Uterus (tissue), 3 donors: ENCODE measurements at regions not wholly inside any gene's neighbourhood (a gene's known extent, or its start where the extent isn't known, plus 50 kb on each side); places are given as distances from the start of the nearest gene placed in this dataset.
"Not testable (repeated sequence)": the region's sequence is repeated elsewhere in the genome, so short reads cannot be mapped to it uniquely, and the experiment has no call there.

Experiments
- DNase-seq, 2 donors: peaks; one replicate each; pipeline ENCODE4 v3.0.0-alpha.2; 2019 to 2020
- H3K27ac ChIP-seq, 2 donors: fragments of 200-600 bp; sonication (generic); 1 replicate in 1 of 2; 2 replicates in 1 of 2; pipeline ENCODE4 v1.5.1; 2016 to 2018
- H3K27me3 ChIP-seq, 2 donors: fragments of 200-600 bp; sonication (generic); one replicate each; pipeline ENCODE4 v1.5.1; 2018 to 2019; ENCODE audit warnings: control low read depth in 1 of 2
- H3K36me3 ChIP-seq, 2 donors: fragments of 200-600 bp; sonication (generic); one replicate each; pipeline ENCODE4 v1.5.1; 2019; ENCODE audit warnings: control low read depth in 1 of 2
- H3K4me1 ChIP-seq, 2 donors: fragments of 200-600 bp; sonication (generic); one replicate each; pipeline ENCODE4 v1.5.1; 2018 to 2019; ENCODE audit warnings: control low read depth in 1 of 2
- H3K4me3 ChIP-seq, 2 donors: fragments of 200-600 bp; sonication (generic); 1 replicate in 1 of 2; 2 replicates in 1 of 2; pipeline ENCODE4 v1.5.1; 2018 to 2019; ENCODE audit warnings: mild to moderate bottlenecking in 1 of 2
- H3K9me3 ChIP-seq, 2 donors: fragments of 200-600 bp; sonication (generic); one replicate each; pipeline ENCODE4 v1.5.1; 2019; ENCODE audit warnings: control low read depth in 1 of 2
- CTCF ChIP-seq, 4 experiments: fragments of 200-600 bp in 2 of 4; fragments of 450-650 bp in 2 of 4; sonication (generic) in 2 of 4; IDR thresholded peaks; one replicate each; pipeline ENCODE4 v1.5.1; 2016 to 2019; ENCODE audit warnings: antibody characterized with exemption in 4 of 4, mild to moderate bottlenecking in 2 of 4, moderate library complexity in 1 of 4
- POLR2A ChIP-seq, 2 donors: fragments of 450-650 bp; IDR thresholded peaks; one replicate each; pipeline ENCODE4 v1.6.1; 2016; ENCODE audit warnings: antibody characterized with exemption in 2 of 2, mild to moderate bottlenecking in 1 of 2, moderate library complexity in 1 of 2
- intact Hi-C: fragments of 100-400 bp; cut with DNase I; formaldehyde crosslinking; loops from one replicate; pipeline ENCODE4 v1.15.1; 2023; ENCODE audit warnings: low total_unique reads
- donor health status: DM: yes; HTN: yes; CAD: no.

- Histone ChIP-seq H3K27me3 (no peaks in the 10 kb centered on the region), H3K27ac (no peak overlapping the region), H3K36me3 (no peaks in the 10 kb centered on the region), H3K9me3 (no peaks in the 10 kb centered on the region), H3K4me1 (no peaks in the 10 kb centered on the region), H3K4me3 (no peak overlapping the region)
- no peak for TF ChIP-seq POLR2A (IDR thresholded peaks at IDR 0.05)
- TF ChIP-seq CTCF (IDR thresholded peaks at IDR 0.05) = no peak
- intact Hi-C loops = no loop called here
- no peak for DNase-seq
Observed at GRCh38 chr7:9349625-9350024, 916.2 kb downstream of the NXPH1 start.

GRCh38 chr7:9391221-9391620 is 957.8 kb downstream of the NXPH1 start:
- Histone ChIP-seq H3K9me3 (peaks cover 0 to 3% of the 10 kb centered on the region in 2 donors), H3K27ac (no peak overlapping the region), H3K4me3 (no peak overlapping the region), H3K27me3 (no peaks in the 10 kb centered on the region), H3K4me1 (no peaks in the 10 kb centered on the region), H3K36me3 (no peaks in the 10 kb centered on the region)
- intact Hi-C loops = no loop called here
- DNase-seq = no peak
- no peak for TF ChIP-seq CTCF (IDR thresholded peaks at IDR 0.05)
- no peak for TF ChIP-seq POLR2A (IDR thresholded peaks at IDR 0.05)

GRCh38 chr7:9391984-9392383 is 958.6 kb downstream of the NXPH1 start:
- Histone ChIP-seq H3K9me3 (peaks cover 0 to 3% of the 10 kb centered on the region in 2 donors), H3K27ac (no peak overlapping the region), H3K27me3 (no peaks in the 10 kb centered on the region), H3K4me3 (no peak overlapping the region), H3K36me3 (no peaks in the 10 kb centered on the region), H3K4me1 (no peaks in the 10 kb centered on the region)
- no peak for DNase-seq
- no peak for TF ChIP-seq POLR2A (IDR thresholded peaks at IDR 0.05)
- no peak for TF ChIP-seq CTCF (IDR thresholded peaks at IDR 0.05)
- intact Hi-C loops = no loop called here

GRCh38 chr7:9404386-9404785 is 971.0 kb downstream of the NXPH1 start:
- H3K4me3 ChIP-seq, H3K27ac ChIP-seq, H3K4me1 ChIP-seq, H3K27me3 ChIP-seq, H3K9me3 ChIP-seq, DNase-seq, intact Hi-C loops, H3K36me3 ChIP-seq: not testable (repeated sequence)

- no peak for DNase-seq
- Histone ChIP-seq H3K4me1 (no peaks in the 10 kb centered on the region), H3K4me3 (no peak overlapping the region), H3K9me3 (no peaks in the 10 kb centered on the region), H3K27ac (no peak overlapping the region), H3K27me3 (no peaks in the 10 kb centered on the region), H3K36me3 (no peaks in the 10 kb centered on the region)
- intact Hi-C loops = no loop called here
- TF ChIP-seq POLR2A (IDR thresholded peaks at IDR 0.05) = no peak
Observed at GRCh38 chr7:9407816-9408215, 974.4 kb downstream of the NXPH1 start.

- no peaks in the 10 kb centered on the region for H3K9me3 ChIP-seq
- intact Hi-C loops = no loop called here
- H3K4me1 ChIP-seq = no peaks in the 10 kb centered on the region
- DNase-seq = no peak
- no peaks in the 10 kb centered on the region for H3K27me3 ChIP-seq
- no peak overlapping the region for H3K27ac ChIP-seq
- no peak overlapping the region for H3K4me3 ChIP-seq
- no peaks in the 10 kb centered on the region for H3K36me3 ChIP-seq
- no peak for TF ChIP-seq CTCF (IDR thresholded peaks at IDR 0.05)
- no peak for TF ChIP-seq POLR2A (IDR thresholded peaks at IDR 0.05)
Observed at GRCh38 chr7:9453521-9453920, 1020.1 kb downstream of the NXPH1 start.
